A673 (cell line): ENCODE measurements at regions not wholly inside any gene's neighbourhood (a gene's known extent, or its start where the extent isn't known, plus 50 kb on each side); places are given as distances from the start of the nearest gene placed in this dataset.

ENCODE experiments used
- BruUV-seq: library from RNA; stranded (reverse); fragments of 400-500 nt; replicated peaks from 2 replicates; lab custom pipeline; 2021; lab: Mats Ljungman, UMichigan
- CTCF ChIA-PET: fragments of 300-600 bp; sonication (Branson Sonifier 250); formaldehyde crosslinking; loops from one replicate; lab custom pipeline; 2022; ENCODE audit warnings: antibody characterized with exemption; lab: Charles Lee
- POLR2A ChIA-PET: fragments of 300-600 bp; sonication (Branson Sonifier 250); formaldehyde crosslinking; loops from one replicate; lab custom pipeline; 2022; ENCODE audit warnings: antibody characterized with exemption; ENCODE audit not compliant: low non-redundant PET; lab: Charles Lee
- DNase-seq: peaks from one replicate; pipeline ENCODE4 v3.0.0-alpha.2; 2015; ENCODE audit warnings: low spot score
- H3K27ac ChIP-seq: fragments of 200-600 bp; sonication (generic); 2 replicates; pipeline ENCODE4 v1.5.1; 2016; ENCODE audit warnings: mixed run types, low read depth, mild to moderate bottlenecking, mixed read lengths, antibody characterized with exemption, low read length; ENCODE audit not compliant: poor library complexity, severe bottlenecking
- H3K27me3 ChIP-seq: fragments of 200-600 bp; sonication (generic); replicated peaks from 2 replicates; pipeline ENCODE4 v1.6.1; 2017; ENCODE audit warnings: mixed run types, low read depth, mild to moderate bottlenecking, mixed read lengths, antibody characterized with exemption, low read length; ENCODE audit not compliant: insufficient read depth, poor library complexity
- H3K36me3 ChIP-seq: fragments of 200-600 bp; sonication (generic); 2 replicates; pipeline ENCODE4 v1.6.1; 2016; ENCODE audit warnings: mixed run types, mild to moderate bottlenecking, mixed read lengths, antibody characterized with exemption, low read length; ENCODE audit not compliant: insufficient read depth, poor library complexity, severe bottlenecking
- H3K4me1 ChIP-seq: fragments of 200-600 bp; sonication (generic); 2 replicates; pipeline ENCODE4 v1.6.1; 2017; ENCODE audit warnings: mixed run types, mild to moderate bottlenecking, mixed read lengths, antibody characterized with exemption, low read length; ENCODE audit not compliant: insufficient read depth, poor library complexity, severe bottlenecking
- H3K4me3 ChIP-seq: fragments of 200-600 bp; sonication (generic); 2 replicates; pipeline ENCODE4 v1.5.1; 2016; ENCODE audit warnings: low read depth, mixed run types, mild to moderate bottlenecking, mixed read lengths, low read length; ENCODE audit not compliant: poor library complexity, severe bottlenecking
- H3K9me3 ChIP-seq: fragments of 200-600 bp; sonication (generic); 2 replicates; pipeline ENCODE4 v1.6.1; 2016; ENCODE audit warnings: mixed run types, low read depth, mild to moderate bottlenecking, mixed read lengths, antibody characterized with exemption, low read length; ENCODE audit not compliant: poor library complexity, severe bottlenecking
- CTCF ChIP-seq: fragments of 300-800, 200-600 bp; sonication (generic); conservative IDR thresholded peaks from 2 replicates; pipeline ENCODE4 v1.5.1; 2017; ENCODE audit warnings: low read depth, mild to moderate bottlenecking, antibody characterized with exemption, low read length, moderate library complexity, mixed read lengths
- EZH2 ChIP-seq: fragments of 200-600 bp; sonication (generic); IDR thresholded peaks from 2 replicates; pipeline ENCODE4 v1.6.1; 2017; ENCODE audit warnings: borderline replicate concordance, low read depth, mild to moderate bottlenecking, mixed read lengths, antibody characterized with exemption, low read length; ENCODE audit not compliant: poor library complexity, severe bottlenecking
- intact Hi-C: fragments of 100-400 bp; cut with micrococcal nuclease; formaldehyde crosslinking; loops from one replicate; pipeline ENCODE4 v1.10.0; 2022; ENCODE audit not compliant: unreplicated experiment

GRCh38 chr4:145326491-145326890, 146.1 kb upstream of the OTUD4 start:
- TF ChIP-seq CTCF (no peak), EZH2 (no peak)
- Histone ChIP-seq H3K27ac (no peak overlapping the region), H3K4me1 (no peaks in the 10 kb centered on the region), H3K9me3 (no peaks in the 10 kb centered on the region), H3K4me3 (no peak overlapping the region), H3K36me3 (no peaks in the 10 kb centered on the region), H3K27me3 (no peaks in the 10 kb centered on the region)
- intact Hi-C loops = no loop called here
- ChIA-PET POLR2A (no interaction called here), CTCF (no interaction called here)
- no TSS peak for BruUV-seq
- DNase-seq = no peak

GRCh38 chr4:145324161-145324560, 143.8 kb upstream of the OTUD4 start:
- intact Hi-C loops = no loop called here
- Histone ChIP-seq H3K4me3 (no peak overlapping the region), H3K36me3 (no peaks in the 10 kb centered on the region), H3K4me1 (no peaks in the 10 kb centered on the region), H3K9me3 (no peaks in the 10 kb centered on the region), H3K27ac (no peak overlapping the region), H3K27me3 (no peaks in the 10 kb centered on the region)
- no peak for DNase-seq
- ChIA-PET CTCF (no interaction called here), POLR2A (no interaction called here)
- no TSS peak for BruUV-seq
- TF ChIP-seq EZH2 = no peak
- TF ChIP-seq CTCF = no peak

DNA sequence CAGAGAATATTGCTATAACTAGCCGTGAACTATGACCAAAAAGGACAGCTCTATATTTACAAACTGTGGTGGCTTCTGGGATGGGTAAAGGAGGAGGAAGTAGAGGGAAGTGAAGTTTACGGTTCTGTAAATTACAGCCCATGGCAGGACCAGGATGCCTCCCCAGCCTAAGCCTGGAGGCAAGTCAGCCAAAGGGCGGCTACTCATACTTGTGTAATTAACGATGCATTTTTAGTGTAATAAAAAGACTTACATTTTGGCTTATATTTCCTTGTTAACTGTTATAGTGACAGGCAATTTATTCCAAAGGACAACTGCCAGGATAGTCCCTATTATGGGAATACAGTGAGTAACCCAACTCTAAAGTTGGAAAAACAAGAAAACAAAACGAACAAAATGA, 139.9 kb upstream of the OTUD4 start:
- POLR2A ChIA-PET = no interaction called here
- no peaks in the 10 kb centered on the region for H3K4me1 ChIP-seq
- no peaks in the 10 kb centered on the region for H3K9me3 ChIP-seq
- CTCF ChIA-PET = no interaction called here
- BruUV-seq = no TSS peak
- no peak overlapping the region for H3K27ac ChIP-seq
- DNase-seq = no peak
- no peaks in the 10 kb centered on the region for H3K27me3 ChIP-seq
- no peak overlapping the region for H3K4me3 ChIP-seq
- H3K36me3 ChIP-seq = no peaks in the 10 kb centered on the region
- intact Hi-C loops = no loop called here
- TF ChIP-seq CTCF (no peak), EZH2 (no peak)
